Endothelial cell of umbilical vein (primary cell): ENCODE measurements at regions not wholly inside any gene's neighbourhood (a gene's known extent, or its start where the extent isn't known, plus 50 kb on each side); places are given as distances from the start of the nearest gene placed in this dataset.

Experiments
- BruUV-seq: library from RNA; stranded (reverse); fragments of 400-500 nt; replicated peaks from 2 replicates; lab custom pipeline; 2021; lab: Mats Ljungman, UMichigan
- CTCF ChIA-PET: fragments of 300-600, 350-600 bp; sonication (Branson Sonifier 250); formaldehyde crosslinking; loops from one replicate; lab custom pipeline; 2021; ENCODE audit warnings: antibody characterized with exemption, inconsistent platforms; lab: Charles Lee
- POLR2A ChIA-PET: fragments of 300-600, 350-600 bp; sonication (Branson Sonifier 250); formaldehyde crosslinking; loops from one replicate; lab custom pipeline; 2021; ENCODE audit warnings: antibody characterized with exemption, inconsistent platforms; lab: Charles Lee
- DNase-seq: peaks from one replicate; pipeline ENCODE4 v3.0.0-alpha.2; 2011; ENCODE audit warnings: low read depth, low spot score
- FAIRE-seq: peaks from 2 replicates; lab custom pipeline; 2011; peaks lifted over from hg19 to GRCh38; lab: Jason Lieb, UNC
- H2AFZ ChIP-seq: 2 replicates; pipeline ENCODE4 v1.6.0; 2012; ENCODE audit warnings: low read depth, low read length, control low read depth, inconsistent platforms
- H3K27ac ChIP-seq: 2 replicates; pipeline ENCODE4 v1.5.1; 2011; ENCODE audit warnings: low read depth, mild to moderate bottlenecking, control low read depth, low read length, moderate library complexity; ENCODE audit not compliant: insufficient read depth
- H3K27me3 ChIP-seq, 2 experiments: 2 replicates each; pipeline versions ENCODE4 v1.6.0 to v1.6.1; 2011; ENCODE audit warnings: low read length in 2 of 2, mixed read lengths in 1 of 2; ENCODE audit not compliant: control insufficient read depth in 2 of 2, insufficient read depth in 2 of 2
- H3K36me3 ChIP-seq, 2 experiments: 2 replicates in 1 of 2; 3 replicates in 1 of 2; pipeline ENCODE4 v1.5.1; 2011; ENCODE audit warnings: low read length in 2 of 2, mild to moderate bottlenecking in 1 of 2, moderate library complexity in 1 of 2; ENCODE audit not compliant: control insufficient read depth in 2 of 2, insufficient read depth in 2 of 2; ENCODE audit errors: extremely low read depth in 1 of 2
- H3K4me1 ChIP-seq: 3 replicates; pipeline ENCODE4 v1.5.1; 2011; ENCODE audit warnings: mild to moderate bottlenecking, low read length; ENCODE audit not compliant: control insufficient read depth, insufficient read depth; ENCODE audit errors: extremely low read depth
- H3K4me2 ChIP-seq: 2 replicates; pipeline ENCODE4 v1.6.1; 2011; ENCODE audit warnings: low read length, control low read depth, mixed read lengths; ENCODE audit not compliant: insufficient read depth
- H3K4me3 ChIP-seq, 3 experiments: fragments of 200-600 bp in 1 of 3; sonication (generic), shearing (Covaris generic) in 1 of 3; replicated peaks in 1 of 3; 2 replicates each; pipeline ENCODE4 v1.5.1; 2011 to 2016; ENCODE audit warnings: control low read depth in 3 of 3, low read length in 3 of 3, mild to moderate bottlenecking in 2 of 3, inconsistent platforms in 1 of 3, low read depth in 1 of 3, moderate library complexity in 1 of 3; ENCODE audit not compliant: insufficient read depth in 1 of 3
- H3K79me2 ChIP-seq: 2 replicates; pipeline ENCODE4 v1.6.0; 2012; ENCODE audit warnings: low read length, inconsistent platforms; ENCODE audit not compliant: control insufficient read depth, insufficient read depth
- H3K9ac ChIP-seq: replicated peaks from 2 replicates; pipeline ENCODE3; 2011; ENCODE audit warnings: low read length, control low read depth; ENCODE audit not compliant: insufficient read depth; ENCODE audit errors: extremely low read depth
- H3K9me1 ChIP-seq: replicated peaks from 3 replicates; pipeline ENCODE4 v1.6.0; 2011; ENCODE audit warnings: mild to moderate bottlenecking, low read length; ENCODE audit not compliant: control insufficient read depth, insufficient read depth; ENCODE audit errors: extremely low read depth
- H3K9me3 ChIP-seq: replicated peaks from 2 replicates; pipeline ENCODE4 v1.5.1; 2012; ENCODE audit warnings: low read length, inconsistent platforms; ENCODE audit not compliant: control insufficient read depth, insufficient read depth
- H4K20me1 ChIP-seq: replicated peaks from 2 replicates; pipeline ENCODE3; 2011; ENCODE audit warnings: mild to moderate bottlenecking, low read length; ENCODE audit not compliant: control insufficient read depth, insufficient read depth; ENCODE audit errors: extremely low read depth
- EZH2 ChIP-seq: IDR thresholded peaks from 2 replicates; pipeline ENCODE4 v1.6.1; 2012; ENCODE audit warnings: borderline replicate concordance, low read depth, mild to moderate bottlenecking, moderate library complexity, low read length, inconsistent platforms; ENCODE audit not compliant: severe bottlenecking
- FOS ChIP-seq: IDR thresholded peaks from 2 replicates; pipeline ENCODE4 v1.6.1; 2011; ENCODE audit warnings: mild to moderate bottlenecking, low read length, moderate library complexity, borderline replicate concordance; ENCODE audit not compliant: insufficient read depth
- GATA2 ChIP-seq: IDR thresholded peaks from 2 replicates; pipeline ENCODE4 v1.7.0; 2011; ENCODE audit warnings: low read depth, mild to moderate bottlenecking, moderate library complexity, mixed read lengths, low read length; ENCODE audit not compliant: insufficient read length, insufficient read depth
- JUN ChIP-seq: IDR thresholded peaks from 2 replicates; pipeline ENCODE4 v1.6.1; 2011; ENCODE audit warnings: borderline replicate concordance, low read depth; ENCODE audit not compliant: insufficient read length, insufficient read depth
- MYC ChIP-seq: IDR thresholded peaks from one replicate; pipeline ENCODE4 v1.6.1; 2011; ENCODE audit warnings: mild to moderate bottlenecking, low read depth, low read length
- POLR2A ChIP-seq: IDR thresholded peaks from 2 replicates; pipeline ENCODE4 v1.6.1; 2012; ENCODE audit warnings: low read depth, mild to moderate bottlenecking, control low read depth, low read length
- POLR2AphosphoS5 ChIP-seq: IDR thresholded peaks from 2 replicates; pipeline ENCODE4 v1.6.1; 2012; ENCODE audit warnings: low read depth, mild to moderate bottlenecking, control low read depth, low read length, moderate library complexity; ENCODE audit not compliant: insufficient read depth
- dilution Hi-C: fragments of 300-500 bp; cut with MboI; formaldehyde crosslinking; loops from one replicate; pipeline ENCODE4 v1.15.0; 2019; ENCODE audit warnings: low sequenced_read_pairs; ENCODE audit not compliant: extremely low pct_ligation_motif_present
- intact Hi-C: fragments of 100-400 bp; cut with micrococcal nuclease; formaldehyde crosslinking; loops from one replicate; pipeline ENCODE4 v1.10.0; 2022
- TF ChIP-seq, protein P1 (sequence below): IDR thresholded peaks from 2 replicates; pipeline ENCODE4 v1.6.1; 2011; ENCODE audit not compliant: insufficient read depth, insufficient read length
- TF ChIP-seq, protein P2 (sequence below), 2 donors: IDR thresholded peaks; 1 replicate in 1 of 2; 2 replicates in 1 of 2; pipeline ENCODE4 v1.5.1; 2011; ENCODE audit warnings: low read length in 2 of 2, mild to moderate bottlenecking in 2 of 2, moderate library complexity in 2 of 2, control low read depth in 1 of 2, inconsistent platforms in 1 of 2, low read depth in 1 of 2; ENCODE audit not compliant: insufficient read depth in 1 of 2; ENCODE audit errors: extremely low read depth in 1 of 2

- no peaks in the 10 kb centered on the region for H4K20me1 ChIP-seq
- H3K79me2 ChIP-seq = no peaks in the 10 kb centered on the region
- no peak for DNase-seq
- POLR2A ChIA-PET = no interaction called here
- no TSS peak for BruUV-seq
- H3K4me2 ChIP-seq = no peak overlapping the region
- no peak overlapping the region for H3K4me3 ChIP-seq
- dilution Hi-C loops (no loop called here), intact Hi-C loops (no loop called here)
- FAIRE-seq = no peak
- H3K27me3 ChIP-seq = no peaks in the 10 kb centered on the region
- no peak overlapping the region for H3K27ac ChIP-seq
- no peaks in the 10 kb centered on the region for H3K4me1 ChIP-seq
- H3K9me1 ChIP-seq = no peaks in the 10 kb centered on the region
- H3K9ac ChIP-seq = no peak overlapping the region
- H3K9me3 ChIP-seq = no peaks in the 10 kb centered on the region
- H3K36me3 ChIP-seq = no peaks in the 10 kb centered on the region
- CTCF ChIA-PET = no interaction called here
- TF ChIP-seq MYC (no peak), POLR2A (no peak), POLR2AphosphoS5 (no peak), FOS (no peak), GATA2 (no peak), JUN (no peak), EZH2 (no peak)
- TF ChIP-seq, protein P1, sequence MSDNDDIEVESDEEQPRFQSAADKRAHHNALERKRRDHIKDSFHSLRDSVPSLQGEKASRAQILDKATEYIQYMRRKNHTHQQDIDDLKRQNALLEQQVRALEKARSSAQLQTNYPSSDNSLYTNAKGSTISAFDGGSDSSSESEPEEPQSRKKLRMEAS = no peak
- TF ChIP-seq, protein P2, sequence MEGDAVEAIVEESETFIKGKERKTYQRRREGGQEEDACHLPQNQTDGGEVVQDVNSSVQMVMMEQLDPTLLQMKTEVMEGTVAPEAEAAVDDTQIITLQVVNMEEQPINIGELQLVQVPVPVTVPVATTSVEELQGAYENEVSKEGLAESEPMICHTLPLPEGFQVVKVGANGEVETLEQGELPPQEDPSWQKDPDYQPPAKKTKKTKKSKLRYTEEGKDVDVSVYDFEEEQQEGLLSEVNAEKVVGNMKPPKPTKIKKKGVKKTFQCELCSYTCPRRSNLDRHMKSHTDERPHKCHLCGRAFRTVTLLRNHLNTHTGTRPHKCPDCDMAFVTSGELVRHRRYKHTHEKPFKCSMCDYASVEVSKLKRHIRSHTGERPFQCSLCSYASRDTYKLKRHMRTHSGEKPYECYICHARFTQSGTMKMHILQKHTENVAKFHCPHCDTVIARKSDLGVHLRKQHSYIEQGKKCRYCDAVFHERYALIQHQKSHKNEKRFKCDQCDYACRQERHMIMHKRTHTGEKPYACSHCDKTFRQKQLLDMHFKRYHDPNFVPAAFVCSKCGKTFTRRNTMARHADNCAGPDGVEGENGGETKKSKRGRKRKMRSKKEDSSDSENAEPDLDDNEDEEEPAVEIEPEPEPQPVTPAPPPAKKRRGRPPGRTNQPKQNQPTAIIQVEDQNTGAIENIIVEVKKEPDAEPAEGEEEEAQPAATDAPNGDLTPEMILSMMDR (IDR thresholded peaks at IDR 0.05; ENCODE audit: extremely low read depth in 1 of 2, insufficient read depth in 1 of 2, low read depth in 1 of 2, low read length in 2 of 2) = no peak
- no peak overlapping the region for H2AFZ ChIP-seq
Observed at GRCh38 chr20:6295127-6295866, 172.5 kb upstream of the FERMT1 start.
